HCT116 (cell line): ENCODE measurements at regions not wholly inside any gene's neighbourhood (a gene's known extent, or its start where the extent isn't known, plus 50 kb on each side); places are given as distances from the start of the nearest gene placed in this dataset.
A peak's percentile ranks its signal among the peaks of the same experiment; 100 is the strongest.
"Not testable (repeated sequence)": the region's sequence is repeated elsewhere in the genome, so short reads cannot be mapped to it uniquely, and the experiment has no call there.

Source experiments
- ATAC-seq: fragments of 200-7000 bp; cut with Tn5 transposase; 2 replicates; pipeline ENCODE4 v1.9.1; 2020; ENCODE audit warnings: mild to moderate bottlenecking, moderate library complexity
- BruUV-seq: library from RNA; stranded (reverse); fragments of 400-500 nt; replicated peaks from 2 replicates; lab custom pipeline; 2021; lab: Mats Ljungman, UMichigan
- CTCF ChIA-PET: fragments of 300-600 bp; sonication (Branson Sonifier 250); formaldehyde crosslinking; loops from one replicate; lab custom pipeline; 2021; ENCODE audit warnings: antibody characterized with exemption; lab: Charles Lee
- POLR2A ChIA-PET: fragments of 300-600, 350-600 bp; sonication (Branson Sonifier 250); formaldehyde crosslinking; loops from one replicate; lab custom pipeline; 2021; ENCODE audit warnings: antibody characterized with exemption; lab: Charles Lee
- RAD21 ChIA-PET, 2 experiments: fragments of 300-600 bp; sonication (Branson Sonifier 250); formaldehyde crosslinking; loops; one replicate each; lab custom pipeline; 2023; ENCODE audit warnings: low total read pairs in 2 of 2; ENCODE audit not compliant: uncharacterized antibody in 2 of 2, unreplicated experiment in 2 of 2, low non-redundant PET in 1 of 2; lab: Charles Lee
- DNase-seq: peaks from one replicate; pipeline ENCODE4 v3.0.0-alpha.2; 2010; ENCODE audit warnings: low read depth, low spot score
- H2AFZ ChIP-seq: fragments of 200-600 bp; shearing (Covaris generic), sonication (generic); 2 replicates; pipeline ENCODE4 v1.6.1; 2017; ENCODE audit warnings: low read depth, mixed run types, mixed read lengths, antibody characterized with exemption, low read length; ENCODE audit not compliant: poor library complexity, severe bottlenecking
- H3K27ac ChIP-seq: 2 replicates; pipeline ENCODE4 v1.5.1; 2012; ENCODE audit warnings: low read depth, low read length
- H3K27me3 ChIP-seq: fragments of 200-600 bp; sonication (generic); 2 replicates; pipeline ENCODE4 v1.6.1; 2016; ENCODE audit warnings: mixed run types, low read length, mixed read lengths; ENCODE audit not compliant: insufficient read depth
- H3K36me3 ChIP-seq, 2 experiments: fragments of 200-500 bp in 1 of 2; fragments of 200-600 bp in 1 of 2; sonication (Bioruptor generic) in 1 of 2; sonication (generic) in 1 of 2; 2 replicates each; pipeline versions ENCODE4 v1.5.1 to v1.6.1; 2014 to 2016; ENCODE audit warnings: low read length in 2 of 2, inconsistent platforms in 1 of 2, mixed read lengths in 1 of 2, mixed run types in 1 of 2; ENCODE audit not compliant: insufficient read depth in 2 of 2, control insufficient read depth in 1 of 2
- H3K4me1 ChIP-seq, 2 experiments: fragments of 200-600 bp in 1 of 2; sonication (generic) in 1 of 2; 2 replicates each; pipeline versions ENCODE4 v1.5.1 to v1.6.1; 2012 to 2017; ENCODE audit warnings: low read length in 2 of 2, inconsistent platforms in 1 of 2, mild to moderate bottlenecking in 1 of 2, mixed read lengths in 1 of 2, mixed run types in 1 of 2, moderate library complexity in 1 of 2; ENCODE audit not compliant: insufficient read depth in 2 of 2, control insufficient read depth in 1 of 2
- H3K4me2 ChIP-seq: fragments of 200-600 bp; sonication (generic); 2 replicates; pipeline ENCODE4 v1.6.1; 2017; ENCODE audit warnings: mixed run types, low read length, mixed read lengths
- H3K4me3 ChIP-seq, 2 experiments: fragments of 200-600 bp in 1 of 2; sonication (generic) in 1 of 2; replicated peaks in 1 of 2; 2 replicates each; pipeline ENCODE4 v1.5.1; 2011 to 2016; ENCODE audit warnings: low read length in 2 of 2, control low read depth in 1 of 2, low read depth in 1 of 2, mild to moderate bottlenecking in 1 of 2, mixed read lengths in 1 of 2, mixed run types in 1 of 2
- H3K79me2 ChIP-seq: fragments of 200-600 bp; sonication (generic); 2 replicates; pipeline ENCODE4 v1.6.1; 2017; ENCODE audit warnings: mild to moderate bottlenecking, mixed run types, low read length, moderate library complexity, mixed read lengths; ENCODE audit not compliant: insufficient read depth
- H3K9ac ChIP-seq: fragments of 200-600 bp; sonication (generic); 2 replicates; pipeline ENCODE4 v1.6.1; 2016; ENCODE audit warnings: low read length, mixed read lengths
- H3K9me2 ChIP-seq: fragments of 200-600 bp; sonication (generic), shearing (Covaris generic); 2 replicates; pipeline ENCODE4 v1.6.1; 2017; ENCODE audit warnings: mixed run types, mild to moderate bottlenecking, moderate library complexity; ENCODE audit not compliant: insufficient read depth
- H3K9me3 ChIP-seq, 2 experiments: fragments of 200-500 bp in 1 of 2; fragments of 200-600 bp in 1 of 2; sonication (Bioruptor generic) in 1 of 2; sonication (generic) in 1 of 2; 2 replicates each; pipeline ENCODE4 v1.6.1; 2014 to 2017; ENCODE audit warnings: low read length in 2 of 2, mixed read lengths in 2 of 2, inconsistent platforms in 1 of 2, low read depth in 1 of 2, mild to moderate bottlenecking in 1 of 2, mixed run types in 1 of 2, moderate library complexity in 1 of 2; ENCODE audit not compliant: control insufficient read depth in 1 of 2, insufficient read depth in 1 of 2
- H4K20me1 ChIP-seq: fragments of 200-600 bp; sonication (generic), shearing (Covaris generic); 2 replicates; pipeline ENCODE4 v1.6.1; 2017; ENCODE audit warnings: mixed run types, mild to moderate bottlenecking, moderate library complexity; ENCODE audit not compliant: insufficient read depth
- CBX3 ChIP-seq: IDR thresholded peaks from 2 replicates; pipeline ENCODE4 v1.6.1; 2012; ENCODE audit warnings: low read depth
- FOSL1 ChIP-seq: IDR thresholded peaks from 2 replicates; pipeline ENCODE4 v1.6.1; 2012; ENCODE audit warnings: low read depth
- JUND ChIP-seq: IDR thresholded peaks from 2 replicates; pipeline ENCODE4 v1.6.1; 2012
- intact Hi-C: fragments of 100-400 bp; cut with micrococcal nuclease; formaldehyde crosslinking; loops from 2 replicates; pipeline ENCODE4 v1.10.0; 2022

DNA sequence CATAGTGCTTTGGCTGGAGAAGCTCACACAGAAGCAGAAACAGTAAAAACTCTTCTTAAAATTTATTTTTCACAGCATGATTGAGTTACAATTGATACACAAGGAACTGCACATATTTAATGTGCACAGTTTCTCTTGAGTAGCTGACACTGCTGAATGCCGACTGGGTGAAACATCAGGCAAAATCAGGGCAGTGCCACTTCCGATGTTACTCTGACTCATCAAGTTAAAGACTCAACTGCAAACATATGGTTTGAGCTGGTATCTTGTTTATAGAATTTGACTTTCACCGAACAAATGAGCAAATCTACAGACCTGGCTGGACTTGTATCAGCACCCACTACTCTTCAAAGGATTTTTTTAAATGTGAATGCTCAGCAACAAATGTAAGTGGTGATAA lies 92.0 kb upstream of the IGFBPL1 start:
- Histone ChIP-seq H2AFZ (peak overlapping the region; percentile 97), H3K4me1 (peaks cover 7 to 14% of the 10 kb centered on the region in 2 experiments)
- peak; percentile 63 for TF ChIP-seq FOSL1
- TF ChIP-seq JUND: peak; percentile 53
- TF ChIP-seq CBX3: 0 out of 2 replicates have a peak, but pooled peaks have one; percentile 25
- TF ChIP-seq, all 23 proteins: peak for 3; not testable (repeated sequence) for 20
- H3K9me2 ChIP-seq, H3K27ac ChIP-seq, POLR2A ChIA-PET, RAD21 ChIA-PET, H3K9me3 ChIP-seq, CTCF ChIA-PET, H3K27me3 ChIP-seq, BruUV-seq, H3K9ac ChIP-seq, H3K79me2 ChIP-seq, H3K36me3 ChIP-seq, intact Hi-C loops, H4K20me1 ChIP-seq: not testable (repeated sequence)
- ATAC-seq (peak; percentile 92), DNase-seq (peak; percentile 22)
- Histone ChIP-seq H3K4me2 (peak overlapping the region; percentile 66), H3K4me3 (peak overlapping the region in 1 of 2 experiments; percentile 22; a peak in 1 of 4 replicates)

DNA sequence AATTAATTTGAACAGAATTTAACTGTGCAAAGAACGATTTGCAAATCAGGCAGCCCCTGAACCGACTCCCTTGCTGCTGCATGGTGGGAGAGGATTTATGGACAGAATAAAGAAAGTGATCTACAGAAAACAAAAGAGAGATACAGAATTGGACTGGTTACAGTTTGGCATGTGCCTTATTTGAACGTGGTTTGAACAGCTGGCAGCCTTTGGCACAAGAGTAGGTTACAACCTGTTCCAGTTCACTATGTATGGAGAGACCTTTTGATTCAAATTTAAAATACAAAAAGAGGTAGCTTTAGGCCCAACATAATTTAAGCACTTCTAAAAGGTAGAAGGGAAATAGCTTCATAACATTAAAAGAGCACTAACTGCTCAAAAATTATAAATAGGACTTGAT lies 90.8 kb upstream of the IGFBPL1 start:
- POLR2A ChIA-PET, ATAC-seq, H3K4me2 ChIP-seq, BruUV-seq, H3K9me3 ChIP-seq, H3K4me3 ChIP-seq, H3K9me2 ChIP-seq, CTCF ChIA-PET, intact Hi-C loops, DNase-seq, H3K27me3 ChIP-seq, H3K79me2 ChIP-seq, H3K36me3 ChIP-seq, H3K27ac ChIP-seq, H3K9ac ChIP-seq, H4K20me1 ChIP-seq, RAD21 ChIA-PET: not testable (repeated sequence)
- Histone ChIP-seq H3K4me1 (peaks cover 7 to 14% of the 10 kb centered on the region in 2 experiments), H2AFZ (peak overlapping the region; percentile 78)

DNA sequence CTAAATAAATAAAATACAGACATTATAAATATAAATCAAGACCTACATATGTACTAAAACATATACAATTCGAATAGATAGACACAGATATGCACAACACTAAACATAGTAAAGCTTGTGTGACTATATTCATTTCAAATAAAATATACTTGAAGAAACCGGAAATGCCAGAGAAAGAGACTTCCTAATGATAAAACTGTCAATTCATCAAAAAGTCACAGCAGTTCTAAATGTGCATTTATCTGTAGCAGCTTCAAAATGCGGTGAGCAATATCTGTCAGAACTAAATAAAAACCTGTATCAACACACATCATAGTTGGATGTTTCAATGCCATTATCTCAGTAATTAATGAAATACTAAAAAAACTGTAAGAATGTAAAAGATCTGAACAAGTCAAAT lies 86.1 kb upstream of the IGFBPL1 start:
- H3K36me3 ChIP-seq, CTCF ChIA-PET, ATAC-seq, H3K4me1 ChIP-seq, H3K27ac ChIP-seq, H3K4me3 ChIP-seq, H3K79me2 ChIP-seq, H3K4me2 ChIP-seq, intact Hi-C loops, H4K20me1 ChIP-seq, H3K9me2 ChIP-seq, H3K9me3 ChIP-seq, POLR2A ChIA-PET, BruUV-seq, RAD21 ChIA-PET, DNase-seq, H2AFZ ChIP-seq, H3K27me3 ChIP-seq, H3K9ac ChIP-seq: not testable (repeated sequence)
